Stimulated activated CD4-positive, alpha-beta T cell treated with anti-CD3 and anti-CD28 coated beads, Interleukin-12 subunit alpha, Interleukin-12 subunit beta, amount 100 ng/mL, for 48 hours (primary cell): ENCODE measurements at regions not wholly inside any gene's neighbourhood (a gene's known extent, or its start where the extent isn't known, plus 50 kb on each side); places are given as distances from the start of the nearest gene placed in this dataset.

Experiments used
- DNase-seq, 3 donors: peaks; one replicate each; pipeline ENCODE4 v3.0.0-alpha.2; 2020; ENCODE audit warnings: low read depth in 2 of 3, low spot score in 1 of 3

- no peak for DNase-seq
These were observed 558.2 kb downstream of the SLITRK6 start for GRCh38 chr13:85241060-85241459.

GRCh38 chr13:85236413-85236812 is 562.8 kb downstream of the SLITRK6 start:
- no peak for DNase-seq

- DNase-seq: no peak
These were observed 568.5 kb downstream of the SLITRK6 start for GRCh38 chr13:85230691-85231093.

GRCh38 chr13:85228692-85229091 is 570.5 kb downstream of the SLITRK6 start:
- DNase-seq: no peak

GRCh38 chr13:85223883-85224656 is 575.1 kb downstream of the SLITRK6 start:
- no peak for DNase-seq

- DNase-seq: no peak
These were observed 582.6 kb downstream of the SLITRK6 start for GRCh38 chr13:85216576-85216975.

- no peak for DNase-seq
These were observed 586.5 kb downstream of the SLITRK6 start for GRCh38 chr13:85212692-85213091.

GRCh38 chr13:85204668-85205344 is 594.4 kb downstream of the SLITRK6 start:
- no peak for DNase-seq

GRCh38 chr13:85197431-85197830 is 601.8 kb downstream of the SLITRK6 start:
- no peak for DNase-seq

- DNase-seq: no peak
These were observed 604.7 kb downstream of the SLITRK6 start for GRCh38 chr13:85194482-85194881.

GRCh38 chr13:85191996-85192718 is 607.1 kb downstream of the SLITRK6 start:
- no peak for DNase-seq

GRCh38 chr13:85186356-85187045 is 612.7 kb downstream of the SLITRK6 start:
- DNase-seq: no peak

- no peak for DNase-seq
These were observed 624.9 kb downstream of the SLITRK6 start for GRCh38 chr13:85174291-85174690.

GRCh38 chr13:85170372-85170771 is 628.8 kb downstream of the SLITRK6 start:
- DNase-seq: no peak

- no peak for DNase-seq
These were observed 632.3 kb downstream of the SLITRK6 start for GRCh38 chr13:85166891-85167290.

- no peak for DNase-seq
These were observed 636.2 kb downstream of the SLITRK6 start for GRCh38 chr13:85163063-85163462.

- DNase-seq: no peak
These were observed 651.2 kb downstream of the SLITRK6 start for GRCh38 chr13:85148009-85148408.

GRCh38 chr13:85142351-85142927 is 656.8 kb downstream of the SLITRK6 start:
- DNase-seq: no peak

- no peak for DNase-seq
These were observed 657.8 kb downstream of the SLITRK6 start for GRCh38 chr13:85141401-85141800.

GRCh38 chr13:85140192-85140591 is 659.0 kb downstream of the SLITRK6 start:
- DNase-seq: no peak

GRCh38 chr13:85137516-85137915 is 661.7 kb downstream of the SLITRK6 start:
- no peak for DNase-seq
